SU-DHL-6 (cell line): ENCODE measurements at regions not wholly inside any gene's neighbourhood (a gene's known extent, or its start where the extent isn't known, plus 50 kb on each side); places are given as distances from the start of the nearest gene placed in this dataset.

Experiments
- H2AFZ ChIP-seq: fragments of 200-600 bp; sonication (generic); 2 replicates; pipeline ENCODE4 v1.6.1; 2014; ENCODE audit warnings: low read depth, mild to moderate bottlenecking, moderate library complexity, mixed read lengths, antibody characterized with exemption, low read length; ENCODE audit not compliant: severe bottlenecking
- H3F3A ChIP-seq: fragments of 200-600 bp; shearing (Covaris generic); 2 replicates; pipeline ENCODE4 v1.6.0; 2016; ENCODE audit warnings: antibody characterized with exemption, mild to moderate bottlenecking; ENCODE audit not compliant: insufficient read depth
- H3K27ac ChIP-seq: fragments of 200-600 bp; sonication (generic); 2 replicates; pipeline ENCODE4 v1.5.1; 2016; ENCODE audit warnings: low read depth, mild to moderate bottlenecking, low read length, moderate library complexity, mixed read lengths
- H3K27me3 ChIP-seq: fragments of 200-600 bp; sonication (generic), shearing (Covaris generic); 2 replicates; pipeline ENCODE4 v1.6.0; 2014; ENCODE audit warnings: mild to moderate bottlenecking, low read length
- H3K36me3 ChIP-seq: fragments of 200-600 bp; sonication (generic); 2 replicates; pipeline ENCODE4 v1.6.1; 2014; ENCODE audit warnings: mild to moderate bottlenecking, low read length, mixed read lengths
- H3K4me2 ChIP-seq: fragments of 300-600, 200-600 bp; shearing (Covaris generic), sonication (generic); 2 replicates; pipeline ENCODE4 v1.6.0; 2014; ENCODE audit warnings: low read length, low read depth, mild to moderate bottlenecking; ENCODE audit not compliant: poor library complexity, severe bottlenecking
- H3K4me3 ChIP-seq: fragments of 200-600 bp; sonication (generic); 2 replicates; pipeline ENCODE4 v1.5.1; 2014; ENCODE audit warnings: antibody characterized with exemption, low read length, mild to moderate bottlenecking, mixed read lengths; ENCODE audit not compliant: insufficient read depth, poor library complexity, severe bottlenecking
- H3K79me2 ChIP-seq: fragments of 200-600 bp; sonication (generic); 2 replicates; pipeline ENCODE4 v1.6.1; 2014; ENCODE audit warnings: mild to moderate bottlenecking, low read length, moderate library complexity; ENCODE audit not compliant: insufficient read depth
- H3K9ac ChIP-seq: fragments of 200-600 bp; sonication (generic); 2 replicates; pipeline ENCODE4 v1.7.0; 2014; ENCODE audit warnings: mild to moderate bottlenecking, low read length
- H3K9me2 ChIP-seq: fragments of 200-600 bp; sonication (generic); replicated peaks from 2 replicates; pipeline ENCODE4 v1.6.1; 2014; ENCODE audit warnings: low read length; ENCODE audit not compliant: insufficient read depth
- H3K9me3 ChIP-seq: fragments of 200-600 bp; sonication (generic); 2 replicates; pipeline ENCODE4 v1.6.1; 2014; ENCODE audit warnings: low read length, mixed read lengths; ENCODE audit not compliant: insufficient read depth
- H4K20me1 ChIP-seq: fragments of 200-600 bp; sonication (generic); 2 replicates; pipeline ENCODE4 v1.6.1; 2014; ENCODE audit warnings: low read depth, mild to moderate bottlenecking, antibody characterized with exemption, low read length, moderate library complexity, mixed read lengths
- CTCF ChIP-seq: fragments of 200-600 bp; sonication (generic); IDR thresholded peaks from one replicate; pipeline ENCODE4 v1.5.1; 2017; ENCODE audit warnings: antibody characterized with exemption, mild to moderate bottlenecking, low read length, moderate library complexity; ENCODE audit not compliant: insufficient read depth, poor library complexity, severe bottlenecking
- EZH2phosphoT487 ChIP-seq: fragments of 200-600 bp; sonication (generic), shearing (Covaris generic); conservative IDR thresholded peaks from 2 replicates; pipeline ENCODE4 v1.6.1; 2018; ENCODE audit warnings: mild to moderate bottlenecking, antibody characterized with exemption, low read length, moderate library complexity, mixed read lengths

- no peak for TF ChIP-seq EZH2phosphoT487
- no peak for TF ChIP-seq CTCF
- H3K9me3 ChIP-seq: no peaks in the 10 kb centered on the region
- H3K79me2 ChIP-seq: no peaks in the 10 kb centered on the region
- H3K4me3 ChIP-seq: no peak overlapping the region
- H2AFZ ChIP-seq: no peak overlapping the region
- no peak overlapping the region for H3K9ac ChIP-seq
- H3K36me3 ChIP-seq: no peaks in the 10 kb centered on the region
- H3K4me2 ChIP-seq: no peak overlapping the region
- no peaks in the 10 kb centered on the region for H4K20me1 ChIP-seq
- H3K27me3 ChIP-seq: no peaks in the 10 kb centered on the region
- H3F3A ChIP-seq: no peaks in the 10 kb centered on the region
- no peaks in the 10 kb centered on the region for H3K9me2 ChIP-seq
- H3K27ac ChIP-seq: no peak overlapping the region
Observed at GRCh38 chr1:82401116-82401515, 600.4 kb downstream of the ADGRL2 start.

GRCh38 chr1:82400521-82400920 is 599.8 kb downstream of the ADGRL2 start:
- no peak overlapping the region for H3K27ac ChIP-seq
- H3K9me2 ChIP-seq: no peaks in the 10 kb centered on the region
- H4K20me1 ChIP-seq: no peaks in the 10 kb centered on the region
- H3K36me3 ChIP-seq: no peaks in the 10 kb centered on the region
- no peak overlapping the region for H3K4me2 ChIP-seq
- TF ChIP-seq EZH2phosphoT487 (no peak), CTCF (no peak)
- H3K9ac ChIP-seq: no peak overlapping the region
- H3K27me3 ChIP-seq: no peaks in the 10 kb centered on the region
- H2AFZ ChIP-seq: no peak overlapping the region
- H3K4me3 ChIP-seq: no peak overlapping the region
- no peaks in the 10 kb centered on the region for H3F3A ChIP-seq
- H3K79me2 ChIP-seq: no peaks in the 10 kb centered on the region
- no peaks in the 10 kb centered on the region for H3K9me3 ChIP-seq

GRCh38 chr1:82399093-82399492 is 598.4 kb downstream of the ADGRL2 start:
- no peaks in the 10 kb centered on the region for H3K9me3 ChIP-seq
- no peaks in the 10 kb centered on the region for H4K20me1 ChIP-seq
- no peak overlapping the region for H2AFZ ChIP-seq
- H3K4me3 ChIP-seq: no peak overlapping the region
- no peak for TF ChIP-seq EZH2phosphoT487
- no peak for TF ChIP-seq CTCF
- H3K79me2 ChIP-seq: no peaks in the 10 kb centered on the region
- no peaks in the 10 kb centered on the region; the same call in 1 of the 2 replicates for H3K36me3 ChIP-seq
- H3F3A ChIP-seq: no peaks in the 10 kb centered on the region
- H3K4me2 ChIP-seq: no peak overlapping the region
- H3K27me3 ChIP-seq: no peaks in the 10 kb centered on the region
- H3K27ac ChIP-seq: no peak overlapping the region
- no peaks in the 10 kb centered on the region for H3K9me2 ChIP-seq
- no peak overlapping the region for H3K9ac ChIP-seq

GRCh38 chr1:82398357-82398756 is 597.6 kb downstream of the ADGRL2 start:
- Histone ChIP-seq H3K27ac (no peak overlapping the region), H4K20me1 (no peaks in the 10 kb centered on the region), H3K79me2 (no peaks in the 10 kb centered on the region), H2AFZ (no peak overlapping the region), H3K4me2 (no peak overlapping the region), H3K9me2 (no peaks in the 10 kb centered on the region), H3K36me3 (no peaks in the 10 kb centered on the region; the same call in 1 of the 2 replicates), H3K9ac (no peak overlapping the region), H3K4me3 (no peak overlapping the region), H3K27me3 (no peaks in the 10 kb centered on the region), H3K9me3 (no peaks in the 10 kb centered on the region), H3F3A (no peaks in the 10 kb centered on the region)
- TF ChIP-seq EZH2phosphoT487 (no peak), CTCF (no peak)
